Neural progenitor cell (in vitro differentiated cells): ENCODE measurements at regions not wholly inside any gene's neighbourhood (a gene's known extent, or its start where the extent isn't known, plus 50 kb on each side); places are given as distances from the start of the nearest gene placed in this dataset.

Experiments
- CTCF ChIP-seq: fragments of 200-600 bp; sonication (generic); IDR thresholded peaks from 2 replicates; pipeline ENCODE4 v1.5.1; 2017; ENCODE audit warnings: antibody characterized with exemption, mild to moderate bottlenecking
- EZH2 ChIP-seq: fragments of 200-600 bp; sonication (generic); IDR thresholded peaks from 2 replicates; pipeline ENCODE4 v1.6.1; 2017; ENCODE audit warnings: antibody characterized with exemption, mild to moderate bottlenecking, moderate library complexity
- EZH2phosphoT487 ChIP-seq: fragments of 200-600 bp; sonication (generic); IDR thresholded peaks from 2 replicates; pipeline ENCODE4 v1.6.1; 2017; ENCODE audit warnings: antibody characterized with exemption

GRCh38 chr22:48371391-48371790 is 1456.3 kb downstream of the BRD1 start:
- TF ChIP-seq CTCF (no peak), EZH2 (no peak), EZH2phosphoT487 (no peak)
